DMS 273 (cell line): ENCODE measurements at regions not wholly inside any gene's neighbourhood (a gene's known extent, or its start where the extent isn't known, plus 50 kb on each side); places are given as distances from the start of the nearest gene placed in this dataset.

ENCODE experiments used
- DNase-seq: peaks from one replicate; lab custom pipeline; 2025; ENCODE audit not compliant: unreplicated experiment; lab: John Stamatoyannopoulos, UW

GRCh38 chr2:235383272-235383843 is 110.5 kb upstream of the AGAP1 start:
- DNase-seq, result no peak

- DNase-seq, result no peak
These were observed 109.2 kb upstream of the AGAP1 start for GRCh38 chr2:235384624-235385023.

- no peak for DNase-seq
These were observed 104.2 kb upstream of the AGAP1 start for GRCh38 chr2:235389626-235390025.

GRCh38 chr2:235390108-235390815 is 103.6 kb upstream of the AGAP1 start:
- no peak for DNase-seq

GRCh38 chr2:235390816-235391194 is 103.0 kb upstream of the AGAP1 start:
- DNase-seq, result no peak

- no peak for DNase-seq
These were observed 101.8 kb upstream of the AGAP1 start for GRCh38 chr2:235391921-235392615.

- DNase-seq, result no peak
These were observed 99.5 kb upstream of the AGAP1 start for GRCh38 chr2:235394278-235394828.

- no peak for DNase-seq
These were observed 97.6 kb upstream of the AGAP1 start for GRCh38 chr2:235396071-235396846.

- no peak for DNase-seq
These were observed 95.5 kb upstream of the AGAP1 start for GRCh38 chr2:235398321-235398720.

- no peak for DNase-seq
These were observed 93.9 kb upstream of the AGAP1 start for GRCh38 chr2:235399895-235400294.

- no peak for DNase-seq
These were observed 91.4 kb upstream of the AGAP1 start for GRCh38 chr2:235402422-235402821.

GRCh38 chr2:235405612-235406361 is 88.1 kb upstream of the AGAP1 start:
- DNase-seq, result no peak

- DNase-seq, result no peak
These were observed 87.4 kb upstream of the AGAP1 start for GRCh38 chr2:235406430-235406829.

- DNase-seq, result no peak
These were observed 81.8 kb upstream of the AGAP1 start for GRCh38 chr2:235411905-235412485.

- no peak for DNase-seq
These were observed 80.8 kb upstream of the AGAP1 start for GRCh38 chr2:235413064-235413463.

GRCh38 chr2:235414422-235414821 is 79.4 kb upstream of the AGAP1 start:
- DNase-seq, result peak; percentile 76

GRCh38 chr2:235416858-235417499 is 76.9 kb upstream of the AGAP1 start:
- no peak for DNase-seq

- peak; percentile 24 for DNase-seq
These were observed 74.9 kb upstream of the AGAP1 start for GRCh38 chr2:235418918-235419317.

- no peak for DNase-seq
These were observed 73.8 kb upstream of the AGAP1 start for GRCh38 chr2:235419996-235420395.

- DNase-seq, result peak; percentile 73
These were observed 72.2 kb upstream of the AGAP1 start for GRCh38 chr2:235421618-235422017.
